Astrocyte (in vitro differentiated cells and primary cell): ENCODE measurements at regions not wholly inside any gene's neighbourhood (a gene's known extent, or its start where the extent isn't known, plus 50 kb on each side); places are given as distances from the start of the nearest gene placed in this dataset.

Source experiments
- EZH2 ChIP-seq: IDR thresholded peaks from 2 replicates; pipeline ENCODE4 v1.6.1; 2012; ENCODE audit warnings: mild to moderate bottlenecking, low read length, inconsistent platforms; ENCODE audit not compliant: insufficient read depth
- TF ChIP-seq, protein P1 (sequence below): IDR thresholded peaks from 2 replicates; pipeline ENCODE4 v1.5.1; 2011; ENCODE audit warnings: low read depth, mild to moderate bottlenecking, inconsistent platforms, low read length, moderate library complexity; ENCODE audit not compliant: insufficient read depth

GRCh38 chr22:19648419-19648929 is 65.8 kb upstream of the SEPTIN5 start:
- TF ChIP-seq, protein P1, sequence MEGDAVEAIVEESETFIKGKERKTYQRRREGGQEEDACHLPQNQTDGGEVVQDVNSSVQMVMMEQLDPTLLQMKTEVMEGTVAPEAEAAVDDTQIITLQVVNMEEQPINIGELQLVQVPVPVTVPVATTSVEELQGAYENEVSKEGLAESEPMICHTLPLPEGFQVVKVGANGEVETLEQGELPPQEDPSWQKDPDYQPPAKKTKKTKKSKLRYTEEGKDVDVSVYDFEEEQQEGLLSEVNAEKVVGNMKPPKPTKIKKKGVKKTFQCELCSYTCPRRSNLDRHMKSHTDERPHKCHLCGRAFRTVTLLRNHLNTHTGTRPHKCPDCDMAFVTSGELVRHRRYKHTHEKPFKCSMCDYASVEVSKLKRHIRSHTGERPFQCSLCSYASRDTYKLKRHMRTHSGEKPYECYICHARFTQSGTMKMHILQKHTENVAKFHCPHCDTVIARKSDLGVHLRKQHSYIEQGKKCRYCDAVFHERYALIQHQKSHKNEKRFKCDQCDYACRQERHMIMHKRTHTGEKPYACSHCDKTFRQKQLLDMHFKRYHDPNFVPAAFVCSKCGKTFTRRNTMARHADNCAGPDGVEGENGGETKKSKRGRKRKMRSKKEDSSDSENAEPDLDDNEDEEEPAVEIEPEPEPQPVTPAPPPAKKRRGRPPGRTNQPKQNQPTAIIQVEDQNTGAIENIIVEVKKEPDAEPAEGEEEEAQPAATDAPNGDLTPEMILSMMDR = no peak
- no peak for TF ChIP-seq EZH2
